ENCODE measurements at regions not wholly inside any gene's neighbourhood (a gene's known extent, or its start where the extent isn't known, plus 50 kb on each side); places are given as distances from the start of the nearest gene placed in this dataset.

DNA sequence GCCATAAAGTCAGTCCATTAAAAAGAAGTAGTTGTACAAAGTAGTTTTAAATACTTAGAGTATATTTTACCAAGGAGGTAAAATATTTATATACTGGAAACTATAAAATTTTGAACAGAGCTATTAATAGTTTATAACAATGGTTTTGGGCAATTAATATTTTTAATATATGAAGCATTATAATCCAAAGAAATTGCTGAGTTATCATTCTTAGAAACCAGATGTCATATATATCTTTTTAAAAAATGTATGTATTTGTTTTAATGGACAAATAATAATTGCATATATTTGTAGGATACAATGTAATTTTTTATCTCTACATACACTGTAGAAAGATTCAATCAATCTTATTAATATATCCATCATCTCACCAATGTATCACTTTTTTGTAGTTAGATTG, 207.8 kb downstream of the CXXC4 start:
- TF ChIP-seq SUZ12 (IDR thresholded peaks at IDR 0.05; ENCODE audit: extremely low read depth, insufficient read depth, insufficient read length), result no peak
- no peak for TF ChIP-seq YY1 (IDR thresholded peaks at IDR 0.05; ENCODE audit: insufficient read depth, insufficient read length)

All from NT2/D1 (cell line).